SH-SY5Y (cell line): ENCODE measurements at regions not wholly inside any gene's neighbourhood (a gene's known extent, or its start where the extent isn't known, plus 50 kb on each side); places are given as distances from the start of the nearest gene placed in this dataset.

Experiments used
- GATA2 ChIP-seq: IDR thresholded peaks from 2 replicates; pipeline ENCODE4 v1.6.1; 2011; ENCODE audit warnings: mild to moderate bottlenecking, low read depth, low read length
- GATA3 ChIP-seq: IDR thresholded peaks from 2 replicates; pipeline ENCODE4 v1.6.1; 2011; ENCODE audit warnings: low read depth, mild to moderate bottlenecking, low read length, moderate library complexity

GRCh38 chr18:46252759-46253158, 148.6 kb downstream of the HAUS1 start:
- TF ChIP-seq GATA3 (no peak), GATA2 (no peak)

DNA sequence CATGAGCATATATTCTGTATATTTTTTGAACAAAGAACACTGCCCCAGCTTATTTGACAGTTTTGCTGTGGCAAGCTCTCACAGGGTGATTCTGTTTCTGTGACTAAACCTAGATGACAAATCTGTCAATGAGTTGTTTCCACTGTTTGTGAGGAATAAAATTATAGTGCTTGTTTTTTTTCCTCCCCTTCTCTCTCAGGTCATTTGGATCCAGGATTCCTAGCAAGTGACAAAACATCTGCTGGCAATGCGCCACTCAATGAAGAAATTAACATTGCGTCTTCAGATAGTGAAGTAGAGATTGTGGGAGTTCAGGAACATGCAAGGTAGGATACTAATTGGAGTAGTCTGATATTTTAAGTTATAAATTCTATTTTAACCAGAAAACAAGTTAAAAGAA, 149.3 kb downstream of the HAUS1 start:
- TF ChIP-seq GATA3 (no peak), GATA2 (no peak)

- TF ChIP-seq GATA2 = no peak
- no peak for TF ChIP-seq GATA3
These were observed 151.9 kb downstream of the HAUS1 start for GRCh38 chr18:46256078-46256477.

- TF ChIP-seq GATA3 = no peak
- no peak for TF ChIP-seq GATA2
These were observed 153.2 kb downstream of the HAUS1 start for GRCh38 chr18:46257366-46257765.

- no peak for TF ChIP-seq GATA2
- TF ChIP-seq GATA3 = no peak
These were observed 156.1 kb downstream of the HAUS1 start for GRCh38 chr18:46260016-46260878.

GRCh38 chr18:46260879-46261143, 156.6 kb downstream of the HAUS1 start:
- TF ChIP-seq GATA3 = no peak
- no peak for TF ChIP-seq GATA2

GRCh38 chr18:46261799-46262198, 157.6 kb downstream of the HAUS1 start:
- TF ChIP-seq GATA3 = no peak
- TF ChIP-seq GATA2 = no peak

DNA sequence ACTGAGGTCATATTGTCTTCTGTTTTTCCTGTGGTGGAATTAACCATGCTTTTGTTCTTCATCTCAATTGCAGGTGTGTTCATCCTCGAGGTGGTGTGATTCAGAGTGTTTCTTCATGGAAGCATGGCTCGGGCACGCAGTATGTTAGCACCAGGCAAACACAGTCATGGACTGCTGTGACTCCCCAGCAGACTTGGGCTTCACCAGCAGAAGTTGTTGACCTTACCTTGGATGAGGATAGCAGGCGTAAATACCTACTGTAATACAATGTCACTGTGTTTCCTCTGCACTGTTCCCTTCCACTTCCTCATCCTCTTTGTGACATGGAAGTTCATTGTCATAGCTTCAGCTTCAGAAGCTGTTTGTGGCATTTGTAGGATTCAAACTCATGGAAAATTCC, 158.7 kb downstream of the HAUS1 start:
- no peak for TF ChIP-seq GATA3
- TF ChIP-seq GATA2 = no peak

GRCh38 chr18:46264255-46264654, 160.1 kb downstream of the HAUS1 start:
- TF ChIP-seq GATA3 (no peak), GATA2 (no peak)

- TF ChIP-seq GATA3 (no peak), GATA2 (no peak)
These were observed 161.3 kb downstream of the HAUS1 start for GRCh38 chr18:46265196-46266156.

GRCh38 chr18:46266473-46266872, 162.3 kb downstream of the HAUS1 start:
- TF ChIP-seq GATA2 (no peak), GATA3 (no peak)

- no peak for TF ChIP-seq GATA2
- no peak for TF ChIP-seq GATA3
These were observed 164.5 kb downstream of the HAUS1 start for GRCh38 chr18:46268671-46269070.

DNA sequence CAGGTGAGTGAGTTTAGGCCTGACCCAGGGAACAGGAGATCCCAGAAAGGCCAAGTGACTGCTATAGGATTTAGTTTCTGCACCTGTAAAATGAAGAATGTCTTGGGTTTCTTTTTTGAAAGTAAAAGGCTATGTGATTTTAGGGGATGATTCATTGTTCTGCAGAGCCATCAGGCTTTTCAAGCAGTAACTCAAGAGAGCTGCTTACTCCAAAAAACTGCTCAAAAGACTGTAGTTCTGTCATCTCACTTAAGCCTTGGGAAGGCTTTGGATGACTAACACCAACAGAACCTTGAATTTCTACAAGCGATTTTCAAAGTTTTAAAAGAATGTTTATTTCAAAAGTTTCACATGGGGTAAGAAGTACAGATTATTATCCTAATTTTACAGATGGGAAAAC, 165.1 kb downstream of the HAUS1 start:
- TF ChIP-seq GATA2 (no peak), GATA3 (no peak)

- TF ChIP-seq GATA3 (no peak), GATA2 (no peak)
These were observed 167.3 kb downstream of the HAUS1 start for GRCh38 chr18:46271488-46271887.

DNA sequence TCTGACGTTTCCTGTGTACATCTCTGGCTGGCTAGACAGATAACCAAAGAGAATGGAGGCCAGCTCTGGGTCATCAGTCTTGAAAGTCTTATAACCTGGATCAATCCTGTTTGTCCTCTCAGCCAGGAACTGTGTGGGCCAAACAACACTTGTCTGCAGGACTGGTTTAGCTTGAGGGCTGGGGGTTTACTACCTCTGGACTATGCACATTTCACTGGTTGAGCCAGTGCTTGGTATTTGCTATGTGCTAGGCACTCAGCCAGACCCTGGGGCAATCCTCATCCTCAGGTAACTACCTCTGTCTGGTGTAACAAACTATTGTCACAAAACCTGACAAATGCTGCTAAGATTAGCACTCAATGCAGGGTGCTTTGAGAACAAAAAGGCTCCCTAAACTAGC, 169.7 kb downstream of the HAUS1 start:
- TF ChIP-seq GATA3 (no peak), GATA2 (no peak)
